PC-3 (cell line): ENCODE measurements at regions not wholly inside any gene's neighbourhood (a gene's known extent, or its start where the extent isn't known, plus 50 kb on each side); places are given as distances from the start of the nearest gene placed in this dataset.

Experiments
- ATAC-seq: fragments of 200-7000 bp; cut with Tn5 transposase; 2 replicates; pipeline ENCODE4 v1.9.1; 2020; ENCODE audit warnings: mild to moderate bottlenecking, moderate library complexity
- BruUV-seq: library from RNA; stranded (reverse); fragments of 400-500 nt; replicated peaks from 2 replicates; lab custom pipeline; 2021; lab: Mats Ljungman, UMichigan
- CTCF ChIA-PET: fragments of 300-600 bp; sonication (Branson Sonifier 250); formaldehyde crosslinking; loops from one replicate; lab custom pipeline; 2022; ENCODE audit warnings: antibody characterized with exemption; lab: Charles Lee
- POLR2A ChIA-PET: fragments of 300-600 bp; sonication (Branson Sonifier 250); formaldehyde crosslinking; loops from one replicate; lab custom pipeline; 2022; ENCODE audit warnings: antibody characterized with exemption; ENCODE audit not compliant: unreplicated experiment; lab: Charles Lee
- DNase-seq: peaks from one replicate; pipeline ENCODE4 v3.0.0-alpha.2; 2015
- H2AFZ ChIP-seq: fragments of 300-600 bp; sonication (generic); 2 replicates; pipeline ENCODE4 v1.6.0; 2016; ENCODE audit warnings: antibody characterized with exemption, low read length
- H3F3A ChIP-seq: fragments of 300-600 bp; sonication (generic); one replicate; pipeline ENCODE4 v1.6.0; 2017; ENCODE audit warnings: antibody characterized with exemption, low read length, control low read depth, mild to moderate bottlenecking; ENCODE audit not compliant: unreplicated experiment
- H3K27ac ChIP-seq: fragments of 300-600 bp; sonication (generic); 2 replicates; pipeline ENCODE4 v1.5.1; 2016; ENCODE audit warnings: mild to moderate bottlenecking, low read length
- H3K27me3 ChIP-seq: fragments of 300-600 bp; sonication (generic); 2 replicates; pipeline ENCODE4 v1.6.1; 2016; ENCODE audit warnings: low read length, mixed read lengths
- H3K36me3 ChIP-seq: fragments of 300-600 bp; sonication (generic); 2 replicates; pipeline ENCODE4 v1.6.1; 2016; ENCODE audit warnings: low read depth, mixed run types, low read length, mixed read lengths
- H3K4me1 ChIP-seq: fragments of 300-600 bp; sonication (generic); 2 replicates; pipeline ENCODE4 v1.5.1; 2016; ENCODE audit warnings: low read length; ENCODE audit not compliant: insufficient read depth
- H3K4me2 ChIP-seq: fragments of 300-600 bp; sonication (generic); 2 replicates; pipeline ENCODE4 v1.6.0; 2016; ENCODE audit warnings: low read length
- H3K4me3 ChIP-seq: fragments of 300-600 bp; sonication (generic); 2 replicates; pipeline ENCODE4 v1.5.1; 2016; ENCODE audit warnings: mild to moderate bottlenecking, low read length, mixed read lengths
- H3K79me2 ChIP-seq: fragments of 300-600 bp; sonication (generic); 2 replicates; pipeline ENCODE4 v1.6.1; 2017; ENCODE audit warnings: low read length, mixed read lengths
- H3K9ac ChIP-seq: fragments of 300-600 bp; sonication (generic); 2 replicates; pipeline ENCODE4 v1.6.0; 2016; ENCODE audit warnings: mild to moderate bottlenecking, low read length
- H3K9me2 ChIP-seq: fragments of 300-600 bp; sonication (generic); replicated peaks from 2 replicates; pipeline ENCODE4 v1.6.1; 2016; ENCODE audit warnings: mixed run types, low read length, mixed read lengths
- H3K9me3 ChIP-seq: fragments of 300-600 bp; sonication (generic); 2 replicates; pipeline ENCODE4 v1.6.1; 2016; ENCODE audit warnings: low read length, mixed read lengths
- H4K20me1 ChIP-seq: fragments of 300-600 bp; sonication (generic); 2 replicates; pipeline ENCODE4 v1.6.1; 2016; ENCODE audit warnings: low read length, mixed read lengths
- CTCF ChIP-seq: fragments of 300-600 bp; sonication (generic); conservative IDR thresholded peaks from 2 replicates; pipeline ENCODE4 v1.5.1; 2017; ENCODE audit warnings: antibody characterized with exemption, low read depth, mild to moderate bottlenecking, low read length
- EZH2 ChIP-seq: fragments of 300-600 bp; sonication (generic); IDR thresholded peaks from one replicate; pipeline ENCODE4 v1.6.1; 2017; ENCODE audit warnings: antibody characterized with exemption, mild to moderate bottlenecking, low read length; ENCODE audit not compliant: unreplicated experiment
- EZH2phosphoT487 ChIP-seq: fragments of 300-600 bp; sonication (generic); IDR thresholded peaks from 2 replicates; pipeline ENCODE4 v1.6.1; 2018; ENCODE audit warnings: mild to moderate bottlenecking, antibody characterized with exemption, low read length, borderline replicate concordance
- intact Hi-C: fragments of 100-400 bp; cut with micrococcal nuclease; formaldehyde crosslinking; loops from 2 replicates; pipeline ENCODE4 v1.9.0; 2023

GRCh38 chr13:76790980-76791819 is 95.0 kb downstream of the KCTD12 start:
- Histone ChIP-seq H3K79me2 (no peaks in the 10 kb centered on the region), H3K4me2 (no peak overlapping the region), H3K9me2 (no peaks in the 10 kb centered on the region), H3K27me3 (no peaks in the 10 kb centered on the region), H3K36me3 (no peaks in the 10 kb centered on the region), H4K20me1 (no peaks in the 10 kb centered on the region), H3K27ac (no peak overlapping the region), H3K9ac (no peak overlapping the region), H2AFZ (no peak overlapping the region), H3F3A (no peaks in the 10 kb centered on the region), H3K4me1 (peaks cover 8% of the 10 kb centered on the region; the same call in 1 of the 2 replicates), H3K4me3 (no peak overlapping the region), H3K9me3 (no peaks in the 10 kb centered on the region)
- POLR2A ChIA-PET = no interaction called here
- CTCF ChIA-PET = no interaction called here
- no TSS peak for BruUV-seq
- TF ChIP-seq CTCF (no peak), EZH2 (no peak), EZH2phosphoT487 (no peak)
- no peak for ATAC-seq
- intact Hi-C loops = no loop called here
- DNase-seq = no peak

GRCh38 chr13:76790526-76790925 is 95.7 kb downstream of the KCTD12 start:
- Histone ChIP-seq H3F3A (no peaks in the 10 kb centered on the region), H3K27me3 (no peaks in the 10 kb centered on the region), H3K9me2 (no peaks in the 10 kb centered on the region), H3K9ac (no peak overlapping the region), H3K27ac (no peak overlapping the region), H3K79me2 (no peaks in the 10 kb centered on the region), H4K20me1 (no peaks in the 10 kb centered on the region), H3K9me3 (no peaks in the 10 kb centered on the region), H2AFZ (no peak overlapping the region), H3K4me1 (peaks cover 3% of the 10 kb centered on the region; the same call in 1 of the 2 replicates), H3K4me3 (no peak overlapping the region), H3K4me2 (no peak overlapping the region), H3K36me3 (no peaks in the 10 kb centered on the region)
- ChIA-PET CTCF (no interaction called here), POLR2A (no interaction called here)
- TF ChIP-seq CTCF (no peak), EZH2 (no peak), EZH2phosphoT487 (no peak)
- DNase-seq (no peak), ATAC-seq (no peak)
- BruUV-seq = no TSS peak
- intact Hi-C loops = no loop called here

DNA sequence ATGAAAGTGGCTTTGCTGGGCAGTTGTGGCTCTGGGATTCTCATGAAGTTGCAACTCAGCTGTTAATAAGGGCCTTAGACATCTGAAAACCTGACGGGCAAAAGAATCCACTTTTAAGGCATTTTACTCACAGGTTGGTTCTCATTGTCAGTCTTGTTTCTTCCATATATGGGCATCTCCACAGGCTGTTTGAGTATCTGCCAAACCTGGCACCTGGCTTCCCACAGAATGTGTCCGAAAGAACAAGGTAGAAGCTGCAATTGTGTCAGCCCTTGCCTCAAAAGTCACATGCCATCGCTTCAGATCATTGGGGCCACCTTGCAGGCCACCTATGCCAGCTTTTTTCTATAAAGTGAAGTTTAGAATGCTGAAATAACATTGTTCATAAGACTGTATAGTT is 102.4 kb downstream of the KCTD12 start:
- Histone ChIP-seq H3F3A (no peaks in the 10 kb centered on the region), H3K4me1 (no peaks in the 10 kb centered on the region), H3K9me3 (no peaks in the 10 kb centered on the region), H3K36me3 (no peaks in the 10 kb centered on the region), H3K9me2 (no peaks in the 10 kb centered on the region), H4K20me1 (no peaks in the 10 kb centered on the region), H3K9ac (no peak overlapping the region), H3K4me2 (no peak overlapping the region), H3K27ac (no peak overlapping the region), H2AFZ (no peak overlapping the region), H3K79me2 (no peaks in the 10 kb centered on the region), H3K4me3 (no peak overlapping the region), H3K27me3 (no peaks in the 10 kb centered on the region)
- CTCF ChIA-PET = no interaction called here
- POLR2A ChIA-PET = no interaction called here
- DNase-seq (no peak), ATAC-seq (no peak)
- no TSS peak for BruUV-seq
- intact Hi-C loops = no loop called here
- no peak for TF ChIP-seq CTCF
- no peak for TF ChIP-seq EZH2phosphoT487
- TF ChIP-seq EZH2 = no peak
